H1 (cell line): ENCODE measurements at regions not wholly inside any gene's neighbourhood (a gene's known extent, or its start where the extent isn't known, plus 50 kb on each side); places are given as distances from the start of the nearest gene placed in this dataset.

Experiments
- ATF2 ChIP-seq: IDR thresholded peaks from 2 replicates; pipeline ENCODE4 v1.6.1; 2012; ENCODE audit warnings: low read length, inconsistent platforms
- BRCA1 ChIP-seq: IDR thresholded peaks from 2 replicates; pipeline ENCODE4 v1.6.1; 2012; ENCODE audit warnings: low read depth, low read length, improper control_type of control experiment
- CTCF ChIP-seq, 3 experiments: IDR thresholded peaks; 1 replicate in 2 of 3; 2 replicates in 1 of 3; pipeline versions ENCODE4 v1.5.1 to v1.6.1; 2011; ENCODE audit warnings: low read length in 3 of 3, mild to moderate bottlenecking in 3 of 3, inconsistent platforms in 2 of 3, low read depth in 1 of 3, moderate library complexity in 1 of 3; ENCODE audit not compliant: insufficient read depth in 1 of 3; ENCODE audit errors: control extremely low read depth in 1 of 3
- EZH2 ChIP-seq: fragments of 200-600 bp; sonication (generic); IDR thresholded peaks from 2 replicates; pipeline ENCODE4 v1.7.1; 2012; ENCODE audit warnings: low read depth, mild to moderate bottlenecking, moderate library complexity, low read length, inconsistent platforms; ENCODE audit not compliant: severe bottlenecking
- JUND ChIP-seq: IDR thresholded peaks from 2 replicates; pipeline ENCODE4 v1.6.1; 2011; ENCODE audit warnings: mild to moderate bottlenecking, improper control_type of control experiment, low read length
- PHF8 ChIP-seq: fragments of 200-600 bp; sonication (generic); conservative IDR thresholded peaks from 2 replicates; pipeline ENCODE4 v1.7.1; 2012; ENCODE audit warnings: low read depth, mild to moderate bottlenecking, inconsistent platforms, low read length, moderate library complexity
- POLR2AphosphoS5 ChIP-seq: IDR thresholded peaks from 2 replicates; pipeline ENCODE4 v1.6.1; 2011; ENCODE audit warnings: low read depth, low read length
- POU5F1 ChIP-seq: IDR thresholded peaks from 2 replicates; pipeline ENCODE4 v1.6.1; 2011; ENCODE audit warnings: low read depth, mild to moderate bottlenecking, low read length, moderate library complexity
- RAD21 ChIP-seq, 2 experiments: IDR thresholded peaks in 1 of 2; conservative IDR thresholded peaks in 1 of 2; 2 replicates each; pipeline ENCODE4 v1.6.1; 2011; ENCODE audit warnings: low read depth in 2 of 2, low read length in 2 of 2, improper control_type of control experiment in 1 of 2, inconsistent platforms in 1 of 2, mild to moderate bottlenecking in 1 of 2, moderate library complexity in 1 of 2
- SP2 ChIP-seq: IDR thresholded peaks from 2 replicates; pipeline ENCODE4 v1.6.1; 2012; ENCODE audit warnings: mild to moderate bottlenecking, low read length, inconsistent platforms
- TEAD4 ChIP-seq: IDR thresholded peaks from 2 replicates; pipeline ENCODE4 v1.6.1; 2012; ENCODE audit warnings: low read depth, low read length, inconsistent platforms, mixed read lengths

- TF ChIP-seq CTCF (IDR thresholded peaks at IDR 0.05; ENCODE audit: control extremely low read depth in 1 of 3, insufficient read depth in 1 of 3, low read depth in 1 of 3, low read length in 3 of 3) (no peak), TEAD4 (no peak), EZH2 (no peak), POU5F1 (no peak), POLR2AphosphoS5 (no peak), RAD21 (IDR thresholded peaks at IDR 0.05 in 1 of 2, conservative IDR thresholded peaks at IDR 0.05 in 1 of 2; ENCODE audit: low read depth in 2 of 2, low read length in 2 of 2) (no peak), ATF2 (no peak), PHF8 (no peak), BRCA1 (no peak), JUND (no peak), SP2 (no peak)
Measured at GRCh38 chr9:116070256-116070914, 83.2 kb upstream of the PAPPA start.
